SH-SY5Y (cell line): ENCODE measurements at regions not wholly inside any gene's neighbourhood (a gene's known extent, or its start where the extent isn't known, plus 50 kb on each side); places are given as distances from the start of the nearest gene placed in this dataset.

Source experiments
- GATA2 ChIP-seq: IDR thresholded peaks from 2 replicates; pipeline ENCODE4 v1.6.1; 2011; ENCODE audit warnings: mild to moderate bottlenecking, low read depth, low read length
- GATA3 ChIP-seq: IDR thresholded peaks from 2 replicates; pipeline ENCODE4 v1.6.1; 2011; ENCODE audit warnings: low read depth, mild to moderate bottlenecking, low read length, moderate library complexity

DNA sequence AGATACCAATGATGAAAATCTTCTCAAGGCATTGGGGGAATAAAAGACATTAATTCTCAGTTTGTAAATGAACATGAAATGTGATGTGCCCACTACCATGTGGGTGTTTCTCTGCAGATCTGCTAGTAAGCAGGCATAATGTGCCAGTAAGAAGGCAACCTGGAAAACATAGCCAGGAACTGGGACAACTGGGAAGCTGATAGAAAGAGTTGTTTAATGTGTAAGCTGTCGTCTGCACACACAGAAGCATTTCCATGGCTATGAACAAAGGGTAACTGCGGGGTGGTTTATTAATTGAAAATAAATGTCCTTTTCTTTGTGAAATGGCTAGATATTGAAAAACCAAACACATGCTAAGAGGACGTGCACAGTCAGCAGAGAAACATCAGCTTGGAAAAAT is 52.0 kb downstream of the ZC3H11B start:
- TF ChIP-seq GATA3 (no peak), GATA2 (no peak)

DNA sequence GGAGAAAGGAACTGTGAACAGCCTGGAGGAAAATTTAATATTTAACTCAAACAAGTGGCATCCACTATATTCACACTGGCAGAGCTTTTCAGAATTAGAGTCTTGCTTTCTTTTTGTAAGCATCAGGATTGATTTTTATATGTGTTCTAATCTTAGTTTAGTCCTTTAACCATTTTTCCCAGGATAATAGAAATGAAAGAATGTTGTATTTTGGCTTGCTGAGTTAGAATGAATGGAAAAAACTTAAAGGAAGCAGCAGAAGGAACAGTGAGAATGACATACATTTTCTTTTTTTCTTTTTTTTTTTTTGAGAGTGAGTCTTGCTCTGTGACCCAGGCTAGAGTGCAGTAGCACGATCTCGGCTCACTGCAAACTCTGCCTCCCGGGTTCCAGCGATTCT is 53.0 kb downstream of the ZC3H11B start:
- no peak for TF ChIP-seq GATA3
- no peak for TF ChIP-seq GATA2

DNA sequence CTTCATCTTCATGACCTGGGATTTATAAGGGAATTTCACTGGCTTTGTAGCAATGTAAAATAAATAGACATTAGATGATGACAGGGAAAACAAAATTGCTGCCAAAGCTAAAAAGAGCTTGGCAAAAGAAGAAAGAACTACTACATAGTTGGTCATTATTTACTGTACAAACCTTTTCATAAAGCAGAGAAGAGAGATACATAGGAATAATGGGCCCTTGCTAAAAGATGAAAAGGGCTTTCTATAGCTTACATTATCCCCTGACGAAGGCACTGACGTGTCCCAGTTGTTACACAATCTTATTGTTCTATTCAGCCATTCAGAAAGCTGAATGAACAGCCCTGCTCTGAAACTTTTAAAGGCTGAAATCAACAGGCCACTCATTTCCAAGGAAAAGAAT is 57.1 kb downstream of the ZC3H11B start:
- TF ChIP-seq GATA3 (no peak), GATA2 (no peak)

DNA sequence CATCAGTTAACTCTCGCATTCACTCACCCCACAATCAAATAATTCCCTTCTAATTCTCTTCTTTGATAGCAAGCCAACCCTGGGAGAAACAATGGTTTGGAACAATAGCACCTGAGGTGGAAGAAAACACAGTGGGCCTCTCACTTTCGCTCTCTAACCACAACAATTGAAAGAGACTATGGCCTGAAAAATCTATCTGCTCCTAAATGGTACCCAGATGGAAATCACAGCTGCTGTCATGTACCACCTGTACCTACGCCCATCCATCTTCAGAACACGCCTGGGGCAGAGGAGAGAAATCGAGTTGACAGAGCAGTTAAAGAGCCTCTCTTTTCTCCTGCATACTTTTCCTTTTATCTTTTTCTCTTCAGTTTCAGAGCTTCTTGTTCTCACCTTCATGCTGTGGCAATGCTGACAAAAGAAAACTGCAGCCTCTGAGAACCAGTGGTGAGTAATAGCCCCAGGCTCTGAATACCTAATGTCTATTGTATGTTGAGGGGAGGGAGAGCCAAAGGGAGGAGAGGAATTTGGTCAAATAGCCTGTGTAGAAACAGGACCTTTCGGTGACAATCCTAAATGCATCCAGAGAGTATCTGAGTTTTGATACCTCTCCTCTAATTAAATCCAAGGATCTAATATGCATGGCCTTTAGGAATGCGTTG is 57.7 kb downstream of the ZC3H11B start:
- no peak for TF ChIP-seq GATA2

DNA sequence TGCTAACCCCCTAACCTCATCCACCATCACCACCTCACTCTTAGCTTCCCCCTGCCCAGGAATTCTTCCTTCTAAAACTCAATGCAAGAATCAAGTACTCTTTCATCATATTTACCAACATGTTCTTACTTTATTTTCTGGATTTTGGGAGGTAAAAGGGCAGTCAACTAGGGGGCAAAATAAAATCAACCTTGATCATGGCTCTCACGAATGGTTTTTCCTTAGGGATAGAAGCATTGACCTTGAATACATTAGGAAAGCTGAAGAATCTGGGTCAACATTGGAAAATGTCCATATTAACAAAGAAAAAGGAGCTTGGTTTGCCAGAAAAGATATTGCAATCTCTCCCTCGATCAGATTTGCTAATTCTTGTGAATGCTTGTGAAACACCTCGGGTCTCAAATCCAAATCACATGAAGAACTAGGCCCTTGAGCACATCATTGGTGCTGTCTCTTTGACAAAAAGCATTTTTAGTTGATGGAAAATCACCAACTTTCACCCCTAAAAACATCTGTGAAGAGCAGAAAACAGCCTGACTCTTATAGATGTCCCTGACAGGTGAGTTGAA is 58.9 kb downstream of the ZC3H11B start:
- no peak for TF ChIP-seq GATA2
- TF ChIP-seq GATA3: no peak

DNA sequence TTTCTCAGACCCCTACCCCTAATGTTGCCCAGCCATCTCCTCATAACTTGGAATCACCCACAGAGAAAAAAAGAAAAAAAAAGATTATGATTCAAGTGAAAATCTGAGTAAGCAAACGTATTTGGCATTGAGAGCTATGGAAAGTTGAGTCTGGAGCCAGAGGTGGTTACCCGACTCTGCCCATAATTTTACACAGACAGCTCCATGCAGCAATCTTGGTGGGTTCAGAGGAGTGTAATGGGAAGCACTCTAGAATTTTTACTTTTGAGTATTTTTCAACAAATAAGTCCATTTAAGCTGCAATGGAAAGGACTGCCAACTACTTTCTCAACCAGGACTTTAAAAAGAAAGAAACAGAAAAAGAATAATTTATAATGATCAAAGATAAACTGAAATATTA is 62.7 kb downstream of the ZC3H11B start:
- no peak for TF ChIP-seq GATA2
- TF ChIP-seq GATA3: no peak

DNA sequence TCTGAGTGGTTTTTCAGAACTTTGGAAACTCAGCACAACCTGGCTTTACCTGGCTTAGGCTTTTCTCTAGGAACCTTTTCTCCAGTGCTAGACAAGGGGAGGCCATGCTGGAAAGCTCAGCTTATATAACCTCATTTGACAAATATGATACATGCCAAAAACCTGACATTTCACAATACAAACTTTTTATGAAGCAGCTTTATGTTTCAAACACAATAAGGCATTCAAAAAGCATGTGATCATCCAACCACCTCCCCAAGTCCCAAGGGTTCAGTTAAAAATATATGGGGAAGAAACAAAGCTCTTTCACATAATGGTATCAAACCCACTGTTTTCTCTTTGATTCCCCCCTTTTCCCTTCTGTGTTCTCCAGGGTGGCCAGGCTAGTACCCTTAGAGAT is 63.7 kb downstream of the ZC3H11B start:
- TF ChIP-seq GATA3: no peak
- TF ChIP-seq GATA2: no peak

DNA sequence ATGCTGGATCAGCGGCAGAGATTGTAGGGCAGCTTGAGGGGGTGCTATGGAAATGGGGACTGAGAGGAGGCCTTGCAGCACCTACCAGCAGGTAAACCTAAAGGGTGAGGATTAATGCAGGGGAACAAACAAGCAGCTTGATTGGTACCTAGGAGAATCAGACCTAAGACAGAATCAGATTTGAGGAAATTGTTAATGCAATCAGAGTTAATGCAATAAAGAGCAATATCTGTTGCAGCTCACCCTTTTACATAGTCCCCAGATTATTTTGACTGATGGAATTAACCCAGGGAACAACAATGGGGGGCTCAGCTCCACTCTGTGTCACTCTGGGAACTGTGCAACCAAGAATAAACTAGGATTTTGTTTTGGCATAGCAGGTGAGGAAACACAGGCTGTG is 64.5 kb downstream of the ZC3H11B start:
- TF ChIP-seq GATA2: no peak
- no peak for TF ChIP-seq GATA3

DNA sequence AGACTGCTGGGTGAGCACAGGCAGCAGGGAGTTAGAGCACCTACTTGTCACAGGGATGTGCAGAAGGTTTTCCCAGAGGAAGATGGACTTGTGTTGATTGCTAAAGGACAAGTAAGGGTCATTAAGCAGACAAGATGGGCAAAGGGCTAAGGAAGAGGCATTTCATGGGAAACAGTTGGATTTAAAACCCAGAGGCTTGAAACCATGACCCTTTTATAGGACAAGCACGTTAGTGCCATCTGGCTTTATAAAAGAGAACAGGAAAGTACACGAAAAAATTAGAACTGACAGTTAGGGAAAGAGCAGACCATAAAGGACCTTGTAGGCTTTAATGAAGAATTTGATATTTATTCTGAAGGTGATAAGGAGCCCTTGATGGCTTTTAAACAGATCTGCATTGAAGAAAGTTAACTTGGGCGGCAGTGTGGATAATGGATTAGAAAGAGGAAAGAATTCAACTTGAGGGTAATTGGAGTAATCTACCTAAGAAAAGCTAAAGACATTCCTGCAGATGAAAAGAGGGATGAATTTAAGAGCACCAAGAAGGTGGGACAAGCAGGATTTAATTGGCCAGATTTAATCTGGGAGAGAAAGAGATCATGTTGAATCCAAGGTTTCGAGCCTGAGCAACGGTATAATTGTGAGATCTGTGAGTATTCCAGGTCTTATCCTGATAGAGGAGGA is 68.6 kb downstream of the ZC3H11B start:
- TF ChIP-seq GATA3 (no peak), GATA2 (no peak)

DNA sequence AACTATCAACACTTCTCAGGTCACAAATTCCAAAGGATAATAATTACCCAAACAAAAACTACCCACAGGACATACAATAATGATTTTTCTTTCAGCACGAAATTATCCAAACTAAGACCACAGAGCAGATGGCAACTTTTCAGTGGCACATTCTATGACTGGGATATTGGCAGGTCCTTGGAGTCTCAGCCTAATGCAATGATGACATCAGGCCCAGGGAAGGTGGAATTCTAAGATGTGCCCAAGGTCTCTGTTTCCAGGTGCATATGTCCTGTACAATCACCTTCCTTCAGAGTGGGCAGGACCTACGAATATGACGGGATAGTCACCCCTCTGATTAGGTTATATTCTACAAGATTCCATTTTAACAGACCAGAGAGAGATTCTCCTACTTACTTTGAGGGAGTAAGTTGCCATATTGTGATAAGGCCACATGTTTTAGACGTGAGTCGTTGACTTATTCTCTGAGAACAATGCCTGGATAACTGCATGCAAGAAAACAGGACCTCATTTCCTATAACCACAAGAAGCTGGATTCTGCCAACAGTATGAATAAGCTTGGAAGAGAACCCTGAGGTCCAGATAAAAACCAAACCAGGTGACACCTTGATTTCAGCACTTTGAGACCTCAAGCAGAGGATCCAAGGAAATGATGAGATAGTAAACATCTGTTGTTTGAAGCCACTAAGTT is 69.9 kb downstream of the ZC3H11B start:
- TF ChIP-seq GATA3 (no peak), GATA2 (no peak)

DNA sequence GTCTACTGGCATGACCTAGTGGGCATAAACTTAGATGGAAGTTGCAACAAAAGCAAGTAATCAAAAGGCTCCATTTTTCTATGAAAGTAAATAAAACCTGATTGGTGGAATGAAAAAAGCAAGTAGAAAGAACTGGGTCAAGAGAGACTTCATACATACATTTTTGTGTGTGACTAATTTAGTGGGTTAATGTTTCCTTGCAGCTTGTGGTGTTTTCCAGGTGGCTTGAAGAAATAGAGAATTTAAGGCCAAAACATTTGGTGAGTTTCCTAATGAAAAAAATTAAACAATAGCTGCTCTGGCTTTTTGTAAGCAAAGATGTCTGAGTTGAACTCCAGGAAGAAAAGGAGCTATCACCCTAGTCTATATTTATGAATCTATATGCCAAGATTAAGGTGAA is 71.0 kb downstream of the ZC3H11B start:
- no peak for TF ChIP-seq GATA3
- TF ChIP-seq GATA2: no peak

DNA sequence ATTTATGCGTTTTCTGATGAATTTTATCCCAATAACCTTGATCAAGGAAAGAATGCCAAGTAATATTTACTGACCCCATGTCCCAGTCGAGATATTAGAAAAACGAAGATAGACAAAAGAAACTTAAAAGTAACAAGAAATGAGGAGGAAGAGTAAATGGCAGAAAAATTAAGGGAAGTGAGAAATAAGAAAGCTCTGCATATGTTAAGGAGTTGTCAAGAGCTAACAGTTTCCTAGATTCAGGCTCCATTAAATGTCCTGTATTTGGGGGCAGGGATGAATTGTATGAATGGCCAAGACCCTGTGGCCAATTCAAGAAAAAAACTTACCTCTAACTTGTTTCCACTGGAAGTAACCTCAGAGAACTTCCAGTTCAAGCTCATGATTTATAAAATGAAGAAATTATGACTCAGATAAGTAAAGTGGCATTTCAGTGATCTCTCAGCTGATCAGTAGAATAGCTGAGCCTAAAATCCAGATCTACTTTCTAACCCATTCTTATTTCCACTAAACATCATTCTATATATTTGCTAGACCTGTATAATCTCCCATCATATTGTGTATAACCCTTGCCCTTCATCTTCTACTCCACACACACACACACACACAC is 73.2 kb downstream of the ZC3H11B start:
- no peak for TF ChIP-seq GATA3
- TF ChIP-seq GATA2: no peak

DNA sequence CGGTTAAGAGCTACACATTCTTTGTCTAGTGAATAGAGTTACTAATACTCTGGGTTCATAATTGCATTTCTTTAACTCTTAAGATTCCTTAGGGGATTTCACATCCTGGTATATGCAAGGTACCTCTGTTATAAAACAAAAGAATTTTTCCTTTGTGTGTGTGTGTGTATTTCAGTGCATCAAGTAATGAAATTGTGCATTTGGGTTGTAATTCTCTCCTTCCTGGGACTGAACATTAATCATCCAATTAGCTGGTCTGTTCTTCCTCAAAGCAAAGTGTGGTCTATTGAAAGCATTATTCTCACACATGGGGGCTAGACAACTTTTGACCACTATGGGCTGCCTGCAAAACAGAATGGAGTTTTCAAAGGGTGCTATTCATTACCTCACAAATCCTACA is 74.0 kb downstream of the ZC3H11B start:
- TF ChIP-seq GATA3: no peak
- no peak for TF ChIP-seq GATA2

DNA sequence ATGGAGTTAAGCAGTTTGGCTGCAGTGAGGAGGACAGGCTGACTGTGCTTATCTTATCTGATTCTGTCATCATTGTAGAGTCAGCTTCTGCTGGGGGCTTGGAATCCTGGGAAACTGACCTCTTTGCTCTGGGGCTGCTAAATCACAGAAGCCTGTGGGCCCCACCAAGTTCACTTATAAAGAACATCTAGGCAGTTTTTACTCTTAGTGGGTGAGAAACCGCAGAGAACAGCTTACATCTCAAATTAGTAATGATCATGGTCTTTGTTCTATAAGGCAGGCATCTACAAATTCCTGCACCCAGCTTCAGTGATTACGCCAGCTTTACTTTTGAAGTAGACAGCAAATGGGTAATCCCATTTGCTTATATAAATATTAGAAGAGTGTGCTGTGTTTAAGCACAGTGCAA is 75.7 kb downstream of the ZC3H11B start:
- TF ChIP-seq GATA2: peak; percentile 94
- TF ChIP-seq GATA3: peak; percentile 90

DNA sequence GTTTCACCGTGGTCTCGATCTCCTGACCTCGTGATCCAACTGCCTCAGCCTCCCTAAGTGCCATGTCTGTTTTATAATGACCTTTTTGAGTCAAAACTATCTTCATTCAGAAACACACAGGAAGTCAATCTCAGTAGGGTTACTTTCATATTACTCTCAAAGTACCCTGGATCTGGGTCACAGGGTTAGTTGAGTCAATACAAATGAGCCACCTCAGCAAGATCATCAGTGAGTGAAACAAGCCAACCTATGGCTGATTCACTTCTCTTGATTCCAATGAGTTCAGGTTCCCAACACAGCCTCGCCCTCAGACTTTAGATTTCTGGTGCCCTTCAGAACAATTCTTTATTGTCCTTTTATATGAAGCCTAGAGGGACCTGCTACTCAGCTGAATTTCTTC is 76.9 kb downstream of the ZC3H11B start:
- TF ChIP-seq GATA3: no peak
- no peak; the same call in 1 of the 2 replicates for TF ChIP-seq GATA2
